ENCODE measurements at regions not wholly inside any gene's neighbourhood (a gene's known extent, or its start where the extent isn't known, plus 50 kb on each side); places are given as distances from the start of the nearest gene placed in this dataset.

GRCh38 chr15:91549581-91549980 lies 303.9 kb upstream of the SLCO3A1 start:
- H3K4me1 Mint-ChIP-seq = peaks cover 35% of the 10 kb centered on the region
- H3K9me3 Mint-ChIP-seq = no peaks in the 10 kb centered on the region
- H3K27me3 Mint-ChIP-seq (ENCODE audit: insufficient read depth, low read depth) = peaks cover 5% of the 10 kb centered on the region
- H3K4me3 ChIP-seq = no peak overlapping the region
- peaks cover 23% of the 10 kb centered on the region for H3K4me1 ChIP-seq
- H2AFZ ChIP-seq (replicated peaks) = no peak overlapping the region
- H4K20me1 ChIP-seq (ENCODE audit: low read depth) = no peaks in the 10 kb centered on the region
- no peak for TF ChIP-seq EZH2phosphoT487 (IDR thresholded peaks at IDR 0.05)
- TF ChIP-seq EZH2 (IDR thresholded peaks at IDR 0.05) = no peak
- no peak for TF ChIP-seq CTCF (IDR thresholded peaks at IDR 0.05)
- no peak overlapping the region for H3K27ac Mint-ChIP-seq
- H3K27me3 ChIP-seq = no peaks in the 10 kb centered on the region
- H3K36me3 Mint-ChIP-seq = no peaks in the 10 kb centered on the region
- H3K4me2 ChIP-seq = no peak overlapping the region
- no peaks in the 10 kb centered on the region for H3K36me3 ChIP-seq
- DNase-seq (ENCODE audit: low spot score) = no peak
- H3K4me3 Mint-ChIP-seq = no peak overlapping the region
- H3K9ac ChIP-seq = no peak overlapping the region
- H3K9me3 ChIP-seq (ENCODE audit: low read depth) = no peaks in the 10 kb centered on the region
- peaks cover 12% of the 10 kb centered on the region for H3F3A ChIP-seq (ENCODE audit: low read depth)
- H3K79me2 ChIP-seq (ENCODE audit: low read depth) = no peaks in the 10 kb centered on the region
- H3K27ac ChIP-seq = no peak overlapping the region

DNA sequence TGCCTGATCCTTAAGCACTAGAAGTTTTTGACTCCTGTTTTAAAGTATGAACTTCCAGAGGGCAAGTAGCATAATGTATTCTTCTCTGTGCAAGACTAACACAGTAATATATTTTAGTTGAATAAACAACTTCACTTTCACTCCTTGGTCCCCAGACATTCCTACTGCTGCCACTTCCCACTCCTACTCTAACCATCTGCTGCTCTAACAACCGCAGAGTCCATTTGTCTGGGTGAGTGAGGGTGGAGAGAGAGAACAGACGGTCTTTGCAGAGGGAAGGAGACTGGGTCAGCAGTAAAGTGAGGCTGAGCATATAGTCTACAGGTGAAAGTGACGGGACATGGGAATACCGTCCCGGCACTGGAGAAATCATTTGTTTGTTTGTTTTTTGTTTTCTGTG lies 301.0 kb upstream of the SLCO3A1 start:
- no peak overlapping the region for H3K4me3 Mint-ChIP-seq
- H3F3A ChIP-seq (ENCODE audit: low read depth) = peaks cover 12% of the 10 kb centered on the region
- H3K9ac ChIP-seq = no peak overlapping the region
- H3K9me3 ChIP-seq (ENCODE audit: low read depth) = no peaks in the 10 kb centered on the region
- no peak for DNase-seq (ENCODE audit: low spot score)
- H3K36me3 ChIP-seq = no peaks in the 10 kb centered on the region
- no peaks in the 10 kb centered on the region for H3K27me3 ChIP-seq
- peaks cover 28% of the 10 kb centered on the region for H3K4me1 Mint-ChIP-seq
- H3K27me3 Mint-ChIP-seq (ENCODE audit: insufficient read depth, low read depth) = peaks cover 2% of the 10 kb centered on the region
- no peak overlapping the region for H2AFZ ChIP-seq (replicated peaks)
- no peak overlapping the region for H3K27ac ChIP-seq
- H3K4me3 ChIP-seq = no peak overlapping the region
- peaks cover 19% of the 10 kb centered on the region for H3K4me1 ChIP-seq
- TF ChIP-seq EZH2 (IDR thresholded peaks at IDR 0.05) = no peak
- TF ChIP-seq CTCF (IDR thresholded peaks at IDR 0.05) = no peak
- TF ChIP-seq EZH2phosphoT487 (IDR thresholded peaks at IDR 0.05) = no peak
- H3K9me3 Mint-ChIP-seq = peaks cover 3% of the 10 kb centered on the region
- no peaks in the 10 kb centered on the region for H3K79me2 ChIP-seq (ENCODE audit: low read depth)
- no peak overlapping the region for H3K27ac Mint-ChIP-seq
- no peaks in the 10 kb centered on the region for H4K20me1 ChIP-seq (ENCODE audit: low read depth)
- no peak overlapping the region for H3K4me2 ChIP-seq
- no peaks in the 10 kb centered on the region for H3K36me3 Mint-ChIP-seq

DNA sequence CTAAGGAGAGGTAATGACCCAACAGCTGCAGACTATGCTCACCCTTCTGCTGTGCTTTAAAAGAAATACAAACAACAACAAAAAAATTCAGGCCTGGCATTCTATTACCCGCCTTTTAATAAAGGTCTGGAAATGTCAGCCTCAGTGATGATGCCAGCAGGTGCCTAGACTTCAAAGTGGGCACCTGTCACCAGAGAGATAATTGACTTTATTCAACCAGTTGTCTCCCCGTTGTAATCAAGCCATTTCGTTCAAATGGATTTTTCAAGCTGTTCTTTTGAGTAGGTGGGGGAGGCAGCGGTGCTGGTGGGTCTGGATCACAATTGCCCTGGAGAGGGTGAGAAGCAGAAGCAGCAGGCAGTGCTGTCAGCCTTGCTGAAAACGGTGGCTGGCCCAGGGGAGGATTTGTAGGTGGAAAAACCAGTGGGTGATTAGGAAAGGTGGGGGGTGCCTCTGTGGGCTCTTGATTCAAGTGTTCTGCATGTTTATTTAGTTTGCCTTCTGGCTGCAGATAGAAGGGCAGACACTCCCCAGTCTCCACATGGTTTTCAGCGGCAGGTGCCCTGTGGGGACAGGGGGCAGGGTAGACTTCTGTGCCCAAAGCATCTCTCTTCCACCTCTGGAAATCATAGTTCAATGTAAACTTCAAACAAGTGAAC lies 300.2 kb upstream of the SLCO3A1 start:
- TF ChIP-seq EZH2 (IDR thresholded peaks at IDR 0.05) (no peak), CTCF (IDR thresholded peaks at IDR 0.05) (no peak), EZH2phosphoT487 (IDR thresholded peaks at IDR 0.05) (no peak)
- H3K36me3 ChIP-seq = no peaks in the 10 kb centered on the region
- H2AFZ ChIP-seq (replicated peaks) = peak overlapping the region; percentile 26
- peaks cover 3% of the 10 kb centered on the region for H3K9me3 Mint-ChIP-seq
- H3K4me1 ChIP-seq = peaks cover 14% of the 10 kb centered on the region
- H3K36me3 Mint-ChIP-seq = no peaks in the 10 kb centered on the region
- peaks cover 22% of the 10 kb centered on the region for H3K4me1 Mint-ChIP-seq
- H3K27me3 ChIP-seq = no peaks in the 10 kb centered on the region
- no peak overlapping the region for H3K27ac Mint-ChIP-seq
- H3K4me3 Mint-ChIP-seq = no peak overlapping the region
- peaks cover 2% of the 10 kb centered on the region for H3K27me3 Mint-ChIP-seq (ENCODE audit: insufficient read depth, low read depth)
- H3K4me3 ChIP-seq = no peak overlapping the region
- H3K9me3 ChIP-seq (ENCODE audit: low read depth) = no peaks in the 10 kb centered on the region
- no peak overlapping the region for H3K9ac ChIP-seq
- no peaks in the 10 kb centered on the region for H4K20me1 ChIP-seq (ENCODE audit: low read depth)
- H3K27ac ChIP-seq = no peak overlapping the region
- DNase-seq (ENCODE audit: low spot score) = peak; percentile 14
- H3K79me2 ChIP-seq (ENCODE audit: low read depth) = no peaks in the 10 kb centered on the region
- peaks cover 12% of the 10 kb centered on the region for H3F3A ChIP-seq (ENCODE audit: low read depth)
- no peak overlapping the region for H3K4me2 ChIP-seq

All from neural progenitor cell (in vitro differentiated cells).